ENCODE measurements at regions not wholly inside any gene's neighbourhood (a gene's known extent, or its start where the extent isn't known, plus 50 kb on each side); places are given as distances from the start of the nearest gene placed in this dataset.
A peak's percentile ranks its signal among the peaks of the same experiment; 100 is the strongest.

DNA sequence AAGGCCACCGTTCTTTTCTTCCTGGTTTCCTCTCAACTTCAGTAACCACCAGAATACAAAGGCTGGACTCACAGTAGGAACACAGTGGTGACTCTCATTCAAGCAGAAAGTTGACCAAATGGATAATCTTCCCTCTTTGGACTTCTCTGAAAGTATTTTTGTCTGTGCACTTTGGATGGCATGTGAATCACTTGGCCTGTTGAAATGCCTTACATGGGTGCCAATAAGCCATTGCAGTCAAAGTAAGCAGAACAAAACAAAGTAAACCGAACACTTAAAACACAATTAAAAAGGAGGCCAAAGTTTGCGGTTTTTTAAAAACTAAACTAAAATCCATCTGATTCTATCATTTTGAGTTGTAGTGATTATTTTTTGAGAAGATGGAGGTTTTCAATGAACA, 370.1 kb upstream of the DDHD1 start:
- Histone ChIP-seq H3K27ac (ENCODE audit: low read length) (no peak overlapping the region), H3K36me3 (ENCODE audit: control insufficient read depth in 2 of 2, insufficient read depth in 2 of 2, low read length in 2 of 2) (no peaks in the 10 kb centered on the region), H3K27me3 (ENCODE audit: control insufficient read depth in 1 of 2, insufficient read depth in 2 of 2, low read length in 2 of 2) (peaks cover 4 to 9% of the 10 kb centered on the region in 2 donors)

DNA sequence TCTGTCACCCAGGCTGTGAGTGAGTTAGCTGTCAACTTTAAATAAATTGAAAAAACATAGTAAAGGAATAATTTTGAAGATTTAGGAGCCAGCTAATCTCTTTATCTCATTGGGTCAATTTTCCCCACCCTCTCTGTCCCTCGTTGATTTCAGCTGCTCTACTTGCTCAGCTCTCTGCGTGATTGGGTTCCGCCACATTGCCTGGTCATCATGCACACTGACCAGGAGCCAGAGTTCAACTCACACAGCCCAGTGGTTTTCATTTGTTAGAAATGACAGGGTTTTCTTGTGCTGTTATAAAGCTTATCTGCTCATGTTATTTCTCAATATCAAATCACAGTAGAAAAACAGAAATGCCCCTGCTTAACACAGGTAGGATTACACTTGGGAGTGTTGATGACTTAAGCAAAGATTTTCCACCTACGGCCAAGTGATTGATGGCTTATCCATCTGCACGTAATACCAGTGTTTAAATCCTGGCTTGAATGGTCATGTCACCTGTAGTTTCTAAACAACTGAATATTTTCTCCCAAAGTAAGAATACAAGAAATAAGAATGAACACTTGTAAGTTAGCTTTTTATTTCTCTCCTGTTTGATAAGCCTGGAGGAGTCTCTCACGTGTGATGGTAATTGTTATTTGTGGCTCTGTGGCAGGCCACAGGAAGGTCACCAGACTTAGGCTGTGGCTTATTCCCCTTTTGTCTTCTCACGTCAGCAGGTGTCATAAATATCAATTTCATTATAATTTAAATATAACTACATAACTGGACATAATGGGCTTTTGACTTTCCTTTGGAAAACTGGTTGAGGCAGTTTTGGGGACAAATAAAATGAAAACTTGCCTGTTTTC, 367.2 kb upstream of the DDHD1 start:
- no peak overlapping the region for H3K27ac ChIP-seq (ENCODE audit: low read length)
- H3K9ac ChIP-seq (ENCODE audit: low read length in 2 of 2) = no peak overlapping the region
- no peaks in the 10 kb centered on the region for H3K4me1 ChIP-seq (ENCODE audit: control insufficient read depth, insufficient read depth, low read length)
- no peak overlapping the region for H3K4me3 ChIP-seq (ENCODE audit: low read length in 2 of 2)
- H3K36me3 ChIP-seq (ENCODE audit: control insufficient read depth in 2 of 2, insufficient read depth in 2 of 2, low read length in 2 of 2) = no peaks in the 10 kb centered on the region
- no peaks in the 10 kb centered on the region for H3K9me3 ChIP-seq (ENCODE audit: control insufficient read depth in 2 of 2, low read length in 2 of 2)
- no peaks in the 10 kb centered on the region for H3K27me3 ChIP-seq (ENCODE audit: control insufficient read depth in 1 of 2, insufficient read depth in 2 of 2, low read length in 2 of 2)

More for the DNA sequence above, 370.1 kb upstream of the DDHD1 start:
- no peak overlapping the region for H3K9ac ChIP-seq (ENCODE audit: low read length in 2 of 2)
- H3K4me1 ChIP-seq (ENCODE audit: control insufficient read depth, insufficient read depth, low read length) = no peaks in the 10 kb centered on the region
- H3K4me3 ChIP-seq (ENCODE audit: low read length in 2 of 2) = no peak overlapping the region
- no peaks in the 10 kb centered on the region for H3K9me3 ChIP-seq (ENCODE audit: control insufficient read depth in 2 of 2, low read length in 2 of 2)

DNA sequence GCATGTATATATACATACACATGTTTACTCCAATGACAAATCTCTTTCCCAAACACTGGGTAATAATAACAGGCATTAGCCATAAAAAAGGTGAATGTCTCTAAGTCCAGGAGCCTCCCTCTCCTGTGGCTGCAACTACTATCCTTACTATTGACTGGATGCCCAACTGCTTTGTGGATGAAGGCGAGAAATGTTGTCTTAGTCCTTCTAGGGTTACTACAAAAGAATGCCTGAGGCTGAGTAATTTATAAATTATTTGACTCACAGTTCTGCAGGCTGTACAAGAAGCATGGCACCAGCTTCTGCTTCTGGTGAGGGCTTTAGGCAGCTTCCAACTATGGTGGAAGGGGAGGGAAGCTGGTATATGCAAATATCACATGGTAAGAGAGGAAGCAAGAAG, 366.0 kb upstream of the DDHD1 start:
- Histone ChIP-seq H3K27ac (ENCODE audit: low read length) (no peak overlapping the region), H3K27me3 (ENCODE audit: control insufficient read depth in 1 of 2, insufficient read depth in 2 of 2, low read length in 2 of 2) (no peaks in the 10 kb centered on the region), H3K4me1 (ENCODE audit: control insufficient read depth, insufficient read depth, low read length) (no peaks in the 10 kb centered on the region), H3K9ac (ENCODE audit: low read length in 2 of 2) (no peak overlapping the region), H3K36me3 (ENCODE audit: control insufficient read depth in 2 of 2, insufficient read depth in 2 of 2, low read length in 2 of 2) (no peaks in the 10 kb centered on the region), H3K4me3 (ENCODE audit: low read length in 2 of 2) (no peak overlapping the region), H3K9me3 (ENCODE audit: control insufficient read depth in 2 of 2, low read length in 2 of 2) (no peaks in the 10 kb centered on the region)

DNA sequence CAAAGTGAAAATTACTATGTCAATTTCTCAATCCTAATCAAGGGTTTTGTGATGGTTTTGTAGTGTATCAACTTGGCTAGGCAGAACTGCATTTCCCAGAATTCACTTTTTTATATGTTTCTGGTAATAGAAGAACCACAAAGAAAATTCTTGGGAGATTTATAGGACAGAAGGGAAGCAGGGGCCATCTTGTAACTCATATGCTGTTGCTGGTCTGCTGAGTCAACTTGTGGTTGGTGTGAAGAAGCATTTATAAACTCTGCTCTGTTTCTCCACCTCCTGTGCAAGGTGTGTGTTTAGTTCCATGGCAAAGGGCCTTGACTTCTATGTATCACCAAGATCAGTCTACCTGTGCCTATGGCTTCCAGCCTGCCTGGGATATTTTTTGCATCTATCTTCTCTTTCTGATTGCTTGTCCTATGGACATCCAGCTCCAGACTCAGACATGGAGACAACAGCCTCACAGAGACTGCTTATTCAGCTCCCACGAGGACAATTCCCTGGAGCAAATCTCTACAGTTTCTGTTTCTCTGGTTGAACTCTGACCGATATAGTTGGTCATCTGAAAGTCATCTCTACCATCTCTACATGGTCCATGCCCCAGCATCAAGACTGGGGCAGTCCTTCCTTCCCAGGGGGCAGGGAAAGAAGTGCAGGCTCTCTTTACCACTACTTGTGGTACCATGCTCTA, 364.3 kb upstream of the DDHD1 start:
- Histone ChIP-seq H3K4me3 (ENCODE audit: low read length in 2 of 2) (no peak overlapping the region), H3K9me3 (ENCODE audit: control insufficient read depth in 2 of 2, low read length in 2 of 2) (no peaks in the 10 kb centered on the region), H3K4me1 (ENCODE audit: control insufficient read depth, insufficient read depth, low read length) (no peaks in the 10 kb centered on the region), H3K36me3 (ENCODE audit: control insufficient read depth in 2 of 2, insufficient read depth in 2 of 2, low read length in 2 of 2) (no peaks in the 10 kb centered on the region), H3K9ac (ENCODE audit: low read length in 2 of 2) (no peak overlapping the region), H3K27me3 (ENCODE audit: control insufficient read depth in 1 of 2, insufficient read depth in 2 of 2, low read length in 2 of 2) (no peaks in the 10 kb centered on the region), H3K27ac (ENCODE audit: low read length) (no peak overlapping the region)

DNA sequence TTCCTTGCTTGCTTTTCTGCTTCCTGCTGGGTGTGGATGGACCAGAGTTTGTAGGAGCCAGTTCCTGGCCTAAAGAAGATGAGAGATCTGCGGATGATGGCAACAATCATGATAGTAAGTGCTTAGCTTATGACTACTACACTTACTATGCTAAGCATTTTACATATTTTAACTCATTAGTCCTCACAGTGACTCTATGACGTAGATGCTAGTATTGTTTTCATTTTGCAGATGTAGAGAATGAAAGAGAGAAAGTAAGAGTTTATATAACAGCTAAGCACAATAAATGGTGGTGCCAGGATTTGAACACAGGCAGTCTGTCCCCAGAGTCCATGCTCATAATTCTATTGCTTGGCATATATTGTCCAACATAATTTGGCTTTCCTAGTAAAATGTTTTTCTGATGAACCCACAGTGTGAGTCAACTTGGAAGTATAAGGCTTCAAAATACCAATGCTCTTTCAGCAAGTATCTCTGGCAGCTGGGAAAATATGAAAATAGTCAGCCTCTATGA, 363.2 kb upstream of the DDHD1 start:
- no peak overlapping the region for H3K4me3 ChIP-seq (ENCODE audit: low read length in 2 of 2)
- H3K9me3 ChIP-seq (ENCODE audit: control insufficient read depth in 2 of 2, low read length in 2 of 2) = no peaks in the 10 kb centered on the region
- H3K36me3 ChIP-seq (ENCODE audit: control insufficient read depth in 2 of 2, insufficient read depth in 2 of 2, low read length in 2 of 2) = no peaks in the 10 kb centered on the region
- no peak overlapping the region for H3K27ac ChIP-seq (ENCODE audit: low read length)
- H3K27me3 ChIP-seq (ENCODE audit: control insufficient read depth in 1 of 2, insufficient read depth in 2 of 2, low read length in 2 of 2) = no peaks in the 10 kb centered on the region
- no peaks in the 10 kb centered on the region for H3K4me1 ChIP-seq (ENCODE audit: control insufficient read depth, insufficient read depth, low read length)
- no peak overlapping the region for H3K9ac ChIP-seq (ENCODE audit: low read length in 2 of 2)

DNA sequence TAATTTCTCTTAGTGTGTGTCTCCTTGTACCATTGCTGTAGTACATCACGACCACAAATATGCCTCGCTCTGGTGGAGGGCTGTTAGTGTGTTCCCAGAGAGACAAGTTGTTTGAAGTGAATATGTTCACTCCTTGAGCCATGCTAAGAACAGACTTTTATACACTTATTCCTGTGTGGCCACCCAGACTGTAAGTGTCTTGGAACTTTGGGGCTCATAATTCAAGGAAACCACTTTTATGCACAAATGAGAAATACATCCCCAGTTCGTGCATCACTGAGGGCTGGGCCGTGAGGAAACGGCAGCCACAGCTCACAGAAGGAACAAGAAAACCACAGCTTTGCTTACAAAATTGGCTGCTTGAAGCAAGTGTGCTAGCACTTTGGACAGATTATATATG, 362.2 kb upstream of the DDHD1 start:
- no peaks in the 10 kb centered on the region for H3K9me3 ChIP-seq (ENCODE audit: control insufficient read depth in 2 of 2, low read length in 2 of 2)
- no peak overlapping the region for H3K27ac ChIP-seq (ENCODE audit: low read length)
- no peak overlapping the region for H3K9ac ChIP-seq (ENCODE audit: low read length in 2 of 2)
- no peak overlapping the region for H3K4me3 ChIP-seq (ENCODE audit: low read length in 2 of 2)
- no peaks in the 10 kb centered on the region for H3K36me3 ChIP-seq (ENCODE audit: control insufficient read depth in 2 of 2, insufficient read depth in 2 of 2, low read length in 2 of 2)
- H3K4me1 ChIP-seq (ENCODE audit: control insufficient read depth, insufficient read depth, low read length) = no peaks in the 10 kb centered on the region
- no peaks in the 10 kb centered on the region for H3K27me3 ChIP-seq (ENCODE audit: control insufficient read depth in 1 of 2, insufficient read depth in 2 of 2, low read length in 2 of 2)

DNA sequence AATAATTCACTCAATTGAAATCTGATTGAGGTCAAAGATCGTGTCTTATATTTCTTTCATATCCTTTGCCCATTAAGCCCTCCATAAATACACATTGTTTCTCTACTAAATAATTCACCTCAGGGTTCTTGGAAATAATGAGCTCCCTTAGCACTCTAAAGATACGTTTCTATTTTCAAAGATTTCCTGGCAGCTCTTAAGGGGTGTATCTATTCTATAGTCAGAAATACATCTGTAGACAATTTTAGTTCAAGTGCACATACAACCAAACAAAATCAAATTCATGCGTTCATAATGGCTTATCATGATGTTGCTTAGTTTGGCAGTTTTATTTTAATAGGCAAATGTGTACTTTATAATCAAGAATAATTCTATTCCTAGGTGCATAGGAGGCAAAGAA, 361.1 kb upstream of the DDHD1 start:
- Histone ChIP-seq H3K4me1 (ENCODE audit: control insufficient read depth, insufficient read depth, low read length) (peaks cover 8% of the 10 kb centered on the region), H3K36me3 (ENCODE audit: control insufficient read depth in 2 of 2, insufficient read depth in 2 of 2, low read length in 2 of 2) (no peaks in the 10 kb centered on the region), H3K27ac (ENCODE audit: low read length) (no peak overlapping the region), H3K9ac (ENCODE audit: low read length in 2 of 2) (no peak overlapping the region), H3K27me3 (ENCODE audit: control insufficient read depth in 1 of 2, insufficient read depth in 2 of 2, low read length in 2 of 2) (no peaks in the 10 kb centered on the region), H3K9me3 (ENCODE audit: control insufficient read depth in 2 of 2, low read length in 2 of 2) (no peaks in the 10 kb centered on the region), H3K4me3 (ENCODE audit: low read length in 2 of 2) (no peak overlapping the region)

DNA sequence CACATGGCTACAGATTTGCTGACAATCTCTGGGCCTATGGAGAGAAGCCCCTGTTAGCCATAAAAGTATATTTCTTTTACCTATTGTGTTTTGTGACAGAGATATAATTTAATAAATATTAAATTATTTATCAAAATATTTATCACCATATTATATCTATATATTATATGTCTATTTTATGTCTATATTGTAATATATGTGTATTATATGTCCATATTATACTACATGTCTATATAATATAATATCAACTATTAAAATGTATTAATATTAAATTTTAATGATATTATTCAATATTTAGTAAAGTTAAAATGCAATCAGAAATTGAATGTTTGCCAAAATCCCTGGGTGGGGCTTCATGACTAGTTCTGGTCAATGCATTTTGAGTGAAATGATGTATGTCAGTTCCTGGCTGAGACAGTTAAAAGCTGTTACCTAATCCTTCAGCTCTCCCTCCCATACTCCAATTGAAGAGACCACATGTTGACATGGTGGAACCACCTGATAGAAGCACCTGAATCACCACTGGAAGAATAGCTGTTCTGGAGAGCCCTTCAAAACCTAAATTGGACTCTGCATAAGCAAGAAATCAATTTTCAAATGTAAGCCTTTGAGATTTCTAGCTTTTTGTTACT, 357.3 kb upstream of the DDHD1 start:
- Histone ChIP-seq H3K36me3 (ENCODE audit: control insufficient read depth in 2 of 2, insufficient read depth in 2 of 2, low read length in 2 of 2) (no peaks in the 10 kb centered on the region), H3K9ac (ENCODE audit: low read length in 2 of 2) (no peak overlapping the region), H3K27ac (ENCODE audit: low read length) (no peak overlapping the region), H3K27me3 (ENCODE audit: control insufficient read depth in 1 of 2, insufficient read depth in 2 of 2, low read length in 2 of 2) (no peaks in the 10 kb centered on the region), H3K9me3 (ENCODE audit: control insufficient read depth in 2 of 2, low read length in 2 of 2) (no peaks in the 10 kb centered on the region), H3K4me3 (ENCODE audit: low read length in 2 of 2) (no peak overlapping the region), H3K4me1 (ENCODE audit: control insufficient read depth, insufficient read depth, low read length) (peaks cover 12% of the 10 kb centered on the region)

DNA sequence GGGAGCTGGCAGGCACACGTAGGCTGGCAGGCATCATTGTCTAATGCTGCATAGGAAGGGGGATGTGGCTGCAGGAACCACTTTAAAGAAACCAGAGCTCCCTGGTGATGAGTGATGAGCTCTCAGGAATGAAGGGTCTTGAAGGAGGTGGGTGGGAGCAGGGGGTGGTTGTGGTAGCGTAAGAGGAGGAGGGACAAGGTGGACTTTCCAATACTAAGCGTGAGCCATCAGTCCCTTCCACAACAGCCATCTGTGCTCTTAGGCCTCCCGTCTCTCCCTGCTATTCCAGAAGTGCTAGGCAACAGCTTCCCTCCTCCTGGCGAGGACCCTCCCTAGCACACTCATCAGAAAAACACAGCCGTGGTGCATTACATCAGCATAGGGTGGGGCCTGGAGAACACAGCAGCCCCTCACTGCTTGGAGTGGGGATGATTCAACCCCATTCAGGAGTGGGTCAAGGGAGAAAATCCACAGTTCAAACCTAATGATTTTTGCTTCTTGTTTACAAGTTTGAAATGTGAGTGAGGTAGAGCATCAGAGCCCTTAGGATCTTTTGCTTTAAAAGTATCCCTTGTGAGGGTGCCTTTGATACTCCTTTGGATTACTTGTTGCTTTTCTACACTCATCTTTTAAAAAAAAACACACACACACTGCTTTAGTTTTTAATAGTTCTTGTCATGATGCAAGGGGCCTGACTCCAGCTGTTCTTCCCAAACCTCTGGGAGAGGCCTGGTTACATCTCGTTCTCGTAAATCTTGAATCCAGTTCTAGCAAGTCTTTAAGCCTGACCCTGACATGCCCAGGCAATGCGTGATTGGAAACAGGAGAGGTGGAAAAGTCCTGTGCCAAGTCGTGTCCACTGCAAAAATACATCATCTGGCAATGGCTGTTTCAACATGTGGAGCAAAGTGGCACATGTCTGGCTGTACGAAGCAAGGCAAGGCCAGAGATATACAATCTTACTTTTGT, 356.4 kb upstream of the DDHD1 start:
- H3K27ac ChIP-seq (ENCODE audit: low read length) = peak overlapping the region; percentile 79

More for the DNA sequence above, 356.4 kb upstream of the DDHD1 start:
- Histone ChIP-seq H3K9ac (ENCODE audit: low read length in 2 of 2) (no peak overlapping the region), H3K27me3 (ENCODE audit: control insufficient read depth in 1 of 2, insufficient read depth in 2 of 2, low read length in 2 of 2) (no peaks in the 10 kb centered on the region), H3K4me3 (ENCODE audit: low read length in 2 of 2) (peak overlapping the region in 1 of 2 donors; percentile 35), H3K4me1 (ENCODE audit: control insufficient read depth, insufficient read depth, low read length) (peaks cover 12% of the 10 kb centered on the region), H3K36me3 (ENCODE audit: control insufficient read depth in 2 of 2, insufficient read depth in 2 of 2, low read length in 2 of 2) (no peaks in the 10 kb centered on the region), H3K9me3 (ENCODE audit: control insufficient read depth in 2 of 2, low read length in 2 of 2) (no peaks in the 10 kb centered on the region)
